Upper lobe of left lung (tissue), 4 donors: ENCODE measurements at regions not wholly inside any gene's neighbourhood (a gene's known extent, or its start where the extent isn't known, plus 50 kb on each side); places are given as distances from the start of the nearest gene placed in this dataset.

Experiments used
- POLR2AphosphoS5 ChIP-seq, 2 donors: sonication (generic); formaldehyde crosslinking; IDR thresholded peaks; one replicate each; pipeline ENCODE4 v1.5.1; 2017; ENCODE audit warnings: antibody characterized with exemption in 2 of 2
- TF ChIP-seq, protein P1 (sequence below), 6 experiments: fragments of 450-650 bp in 4 of 6; fragments of 200-600 bp in 2 of 6; sonication (generic) in 2 of 6; IDR thresholded peaks; one replicate each; pipeline ENCODE4 v1.5.1; 2016 to 2019; ENCODE audit warnings: antibody characterized with exemption in 6 of 6

DNA sequence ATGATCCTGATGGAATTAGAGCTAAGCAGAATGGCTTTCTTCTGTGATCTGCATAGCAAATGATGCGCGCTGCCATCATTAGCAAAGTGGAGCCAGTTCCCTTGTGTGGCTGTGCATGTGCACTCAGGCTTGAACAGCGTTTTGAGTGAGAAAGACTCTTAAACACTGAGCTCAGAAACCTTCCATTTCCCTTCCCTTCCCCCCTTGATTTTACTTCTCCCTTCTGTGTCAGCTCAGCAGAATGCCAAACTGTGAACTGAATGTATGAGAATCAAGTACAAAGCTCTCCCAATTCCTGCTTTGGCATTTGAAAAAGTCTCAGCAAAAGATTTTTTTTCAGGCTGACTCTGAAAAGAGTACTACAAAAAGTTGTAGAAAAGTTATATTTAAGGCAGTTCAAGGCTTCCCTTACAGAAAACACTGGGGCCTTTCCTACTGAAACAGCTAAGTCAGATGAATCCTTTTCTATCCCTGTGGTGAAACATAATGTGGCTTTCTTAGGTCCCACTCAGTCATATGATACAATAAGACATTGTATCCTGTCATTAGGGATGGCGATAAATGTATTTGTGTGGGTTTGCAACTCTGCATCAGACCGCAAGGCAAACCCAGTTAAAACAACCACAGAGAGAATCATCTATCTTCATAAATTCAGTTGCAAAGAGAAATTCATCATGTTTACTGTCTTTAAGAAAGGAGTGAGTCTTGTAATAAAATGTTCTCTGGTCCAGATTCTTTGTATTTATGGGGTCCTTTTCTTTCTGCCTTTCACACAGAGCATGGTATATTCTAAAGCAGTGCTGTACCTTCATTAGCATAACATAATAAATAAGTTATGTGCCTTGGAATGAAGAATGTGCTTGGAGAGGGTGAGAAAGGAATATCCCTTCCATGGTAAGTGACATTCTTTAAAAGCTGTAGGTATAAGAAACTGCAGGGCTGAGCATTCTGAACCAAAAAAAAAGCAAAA, 222.6 kb downstream of the CAAP1 start:
- TF ChIP-seq, protein P1, sequence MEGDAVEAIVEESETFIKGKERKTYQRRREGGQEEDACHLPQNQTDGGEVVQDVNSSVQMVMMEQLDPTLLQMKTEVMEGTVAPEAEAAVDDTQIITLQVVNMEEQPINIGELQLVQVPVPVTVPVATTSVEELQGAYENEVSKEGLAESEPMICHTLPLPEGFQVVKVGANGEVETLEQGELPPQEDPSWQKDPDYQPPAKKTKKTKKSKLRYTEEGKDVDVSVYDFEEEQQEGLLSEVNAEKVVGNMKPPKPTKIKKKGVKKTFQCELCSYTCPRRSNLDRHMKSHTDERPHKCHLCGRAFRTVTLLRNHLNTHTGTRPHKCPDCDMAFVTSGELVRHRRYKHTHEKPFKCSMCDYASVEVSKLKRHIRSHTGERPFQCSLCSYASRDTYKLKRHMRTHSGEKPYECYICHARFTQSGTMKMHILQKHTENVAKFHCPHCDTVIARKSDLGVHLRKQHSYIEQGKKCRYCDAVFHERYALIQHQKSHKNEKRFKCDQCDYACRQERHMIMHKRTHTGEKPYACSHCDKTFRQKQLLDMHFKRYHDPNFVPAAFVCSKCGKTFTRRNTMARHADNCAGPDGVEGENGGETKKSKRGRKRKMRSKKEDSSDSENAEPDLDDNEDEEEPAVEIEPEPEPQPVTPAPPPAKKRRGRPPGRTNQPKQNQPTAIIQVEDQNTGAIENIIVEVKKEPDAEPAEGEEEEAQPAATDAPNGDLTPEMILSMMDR (IDR thresholded peaks at IDR 0.05): no peak
- no peak for TF ChIP-seq POLR2AphosphoS5 (IDR thresholded peaks at IDR 0.05)
